ENCODE measurements at regions not wholly inside any gene's neighbourhood (a gene's known extent, or its start where the extent isn't known, plus 50 kb on each side); places are given as distances from the start of the nearest gene placed in this dataset.

GRCh38 chr16:9331503-9331902 lies 240.1 kb downstream of the HAPSTR1 start:
- TF ChIP-seq CTCF (IDR thresholded peaks at IDR 0.05): no peak
- no peak for TF ChIP-seq POLR2AphosphoS5 (IDR thresholded peaks at IDR 0.05; ENCODE audit: low read depth, low read length)
- TF ChIP-seq SIN3A (IDR thresholded peaks at IDR 0.05; ENCODE audit: borderline replicate concordance, insufficient read depth, low read depth, low read length): no peak
- TF ChIP-seq, protein P1, sequence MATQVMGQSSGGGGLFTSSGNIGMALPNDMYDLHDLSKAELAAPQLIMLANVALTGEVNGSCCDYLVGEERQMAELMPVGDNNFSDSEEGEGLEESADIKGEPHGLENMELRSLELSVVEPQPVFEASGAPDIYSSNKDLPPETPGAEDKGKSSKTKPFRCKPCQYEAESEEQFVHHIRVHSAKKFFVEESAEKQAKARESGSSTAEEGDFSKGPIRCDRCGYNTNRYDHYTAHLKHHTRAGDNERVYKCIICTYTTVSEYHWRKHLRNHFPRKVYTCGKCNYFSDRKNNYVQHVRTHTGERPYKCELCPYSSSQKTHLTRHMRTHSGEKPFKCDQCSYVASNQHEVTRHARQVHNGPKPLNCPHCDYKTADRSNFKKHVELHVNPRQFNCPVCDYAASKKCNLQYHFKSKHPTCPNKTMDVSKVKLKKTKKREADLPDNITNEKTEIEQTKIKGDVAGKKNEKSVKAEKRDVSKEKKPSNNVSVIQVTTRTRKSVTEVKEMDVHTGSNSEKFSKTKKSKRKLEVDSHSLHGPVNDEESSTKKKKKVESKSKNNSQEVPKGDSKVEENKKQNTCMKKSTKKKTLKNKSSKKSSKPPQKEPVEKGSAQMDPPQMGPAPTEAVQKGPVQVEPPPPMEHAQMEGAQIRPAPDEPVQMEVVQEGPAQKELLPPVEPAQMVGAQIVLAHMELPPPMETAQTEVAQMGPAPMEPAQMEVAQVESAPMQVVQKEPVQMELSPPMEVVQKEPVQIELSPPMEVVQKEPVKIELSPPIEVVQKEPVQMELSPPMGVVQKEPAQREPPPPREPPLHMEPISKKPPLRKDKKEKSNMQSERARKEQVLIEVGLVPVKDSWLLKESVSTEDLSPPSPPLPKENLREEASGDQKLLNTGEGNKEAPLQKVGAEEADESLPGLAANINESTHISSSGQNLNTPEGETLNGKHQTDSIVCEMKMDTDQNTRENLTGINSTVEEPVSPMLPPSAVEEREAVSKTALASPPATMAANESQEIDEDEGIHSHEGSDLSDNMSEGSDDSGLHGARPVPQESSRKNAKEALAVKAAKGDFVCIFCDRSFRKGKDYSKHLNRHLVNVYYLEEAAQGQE (IDR thresholded peaks at IDR 0.05; ENCODE audit: insufficient read depth in 1 of 2, low read depth in 2 of 2, low read length in 1 of 2): no peak
